GM18520 (cell line): ENCODE measurements at regions not wholly inside any gene's neighbourhood (a gene's known extent, or its start where the extent isn't known, plus 50 kb on each side); places are given as distances from the start of the nearest gene placed in this dataset.

Experiments
- ATAC-seq: cut with Tn5 transposase; IDR thresholded peaks from one replicate; pipeline ENCODE4 v1.9.1; 2021; ENCODE audit not compliant: unreplicated experiment

DNA sequence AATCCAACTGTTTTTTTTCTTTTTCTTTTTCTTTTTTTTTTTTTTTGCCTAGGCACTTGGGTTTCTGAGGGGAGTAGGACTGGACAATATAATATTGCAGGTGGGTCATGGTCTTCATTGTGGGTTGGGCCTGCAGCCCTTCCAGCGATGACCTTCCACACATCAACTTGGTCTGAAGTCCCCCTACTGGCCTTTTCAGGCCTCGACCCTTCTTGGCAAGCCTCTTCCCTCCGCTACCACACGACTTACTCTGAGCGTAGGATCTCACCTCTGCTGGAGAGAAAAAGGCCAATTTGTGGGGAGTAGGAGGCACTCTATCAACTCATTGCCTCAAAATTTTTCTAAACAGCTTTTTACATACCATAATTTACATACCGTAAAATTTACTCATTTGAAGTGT is 51.1 kb upstream of the GRIK3 start:
- ATAC-seq, result no peak

GRCh38 chr1:37089750-37090149 is 55.4 kb upstream of the GRIK3 start:
- ATAC-seq, result no peak

DNA sequence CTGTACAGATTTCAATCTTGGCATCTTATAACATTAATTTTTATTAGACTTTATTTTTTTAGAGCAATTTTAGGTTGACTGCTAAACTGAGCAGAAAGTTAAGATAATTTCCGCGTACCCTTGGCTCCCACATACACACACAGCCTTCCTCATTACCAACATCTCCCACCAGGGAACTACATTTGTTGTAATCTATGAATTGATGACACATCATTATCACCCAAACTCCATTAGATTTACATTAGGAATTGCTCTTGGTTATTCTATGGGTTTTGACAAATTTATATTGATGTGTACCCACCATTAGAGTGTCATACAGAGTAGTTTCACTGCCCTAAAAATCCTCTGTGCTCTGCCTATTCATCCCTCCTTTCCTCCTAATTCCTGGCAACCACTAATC is 56.4 kb upstream of the GRIK3 start:
- ATAC-seq, result no peak

DNA sequence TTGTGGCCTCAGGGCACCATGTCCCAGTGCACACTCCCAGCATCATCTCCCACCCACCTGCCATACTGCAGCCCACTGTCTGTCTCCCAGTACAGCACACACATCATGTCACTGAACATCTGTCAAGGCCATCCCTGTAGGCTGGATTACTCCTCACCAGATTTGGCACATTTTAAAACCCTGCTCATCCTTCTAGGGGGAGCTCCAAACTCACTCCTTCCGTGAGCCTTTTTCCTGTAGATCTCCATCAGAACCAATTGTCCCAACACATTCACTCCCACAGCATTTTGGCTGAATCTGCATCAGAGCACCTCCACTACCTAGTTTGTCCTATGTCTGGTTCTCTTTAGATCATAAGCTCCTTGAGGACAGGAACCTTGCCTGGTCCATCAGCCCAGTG is 58.6 kb upstream of the GRIK3 start:
- ATAC-seq, result no peak

DNA sequence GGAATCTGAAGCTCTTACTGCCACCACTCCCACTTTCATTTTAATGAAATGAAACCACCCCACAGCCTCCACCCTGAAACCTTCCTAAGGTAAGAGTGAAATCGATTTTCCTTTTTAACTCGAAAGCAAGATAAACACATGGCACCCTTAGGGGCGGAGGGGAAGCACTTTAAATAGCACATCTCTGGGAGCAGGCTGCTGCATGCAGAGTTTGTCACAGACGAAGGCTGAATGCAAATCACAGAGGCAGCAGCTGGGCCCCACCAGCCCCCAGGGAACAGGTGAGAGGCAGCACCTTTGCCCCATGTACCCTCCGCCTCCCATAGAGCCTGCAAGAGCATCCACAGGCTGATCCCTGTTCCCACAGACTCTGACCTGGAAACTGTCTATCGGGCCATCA is 60.0 kb upstream of the GRIK3 start:
- no peak for ATAC-seq

DNA sequence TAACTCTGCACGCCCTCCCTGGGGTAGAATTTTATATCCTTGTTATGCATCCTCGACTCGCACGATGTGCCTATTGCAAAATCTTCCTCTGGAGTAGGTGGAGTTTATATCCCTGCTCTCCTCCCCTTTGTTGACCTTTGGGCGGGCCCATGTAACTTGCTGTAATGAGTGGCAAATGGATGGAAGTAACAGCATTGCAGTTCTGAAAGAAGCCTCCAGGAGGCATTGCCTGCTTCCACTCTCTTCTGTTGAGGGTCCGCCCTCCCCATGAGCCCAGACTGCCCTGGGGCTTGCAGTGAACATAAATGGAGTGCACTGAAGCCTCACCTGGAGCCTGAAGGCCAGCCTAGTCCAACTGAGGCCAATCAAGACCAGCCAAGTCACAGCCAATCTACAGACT is 62.2 kb upstream of the GRIK3 start:
- no peak for ATAC-seq

- ATAC-seq, result no peak
Measured at GRCh38 chr1:37097731-37098130, 63.4 kb upstream of the GRIK3 start.

DNA sequence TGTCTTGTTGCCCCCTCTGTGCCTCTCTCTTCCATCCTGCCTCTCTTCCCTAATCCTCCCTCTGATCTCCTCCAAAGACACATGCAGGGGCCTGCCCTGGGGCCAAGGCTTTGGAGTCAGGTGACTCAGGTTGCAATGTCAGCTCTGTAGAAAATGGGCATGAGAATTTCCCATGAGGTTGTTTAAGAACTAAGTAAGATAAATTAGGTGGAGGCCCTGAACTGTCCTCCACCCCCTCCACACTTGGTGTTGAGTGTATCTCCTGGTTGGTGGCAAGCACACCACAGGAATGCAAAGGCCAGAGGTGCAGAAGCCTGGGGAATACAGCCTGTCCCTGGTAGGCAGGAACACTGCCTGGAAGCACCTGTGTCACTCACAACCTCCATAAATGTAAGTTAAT is 63.9 kb upstream of the GRIK3 start:
- ATAC-seq, result no peak

DNA sequence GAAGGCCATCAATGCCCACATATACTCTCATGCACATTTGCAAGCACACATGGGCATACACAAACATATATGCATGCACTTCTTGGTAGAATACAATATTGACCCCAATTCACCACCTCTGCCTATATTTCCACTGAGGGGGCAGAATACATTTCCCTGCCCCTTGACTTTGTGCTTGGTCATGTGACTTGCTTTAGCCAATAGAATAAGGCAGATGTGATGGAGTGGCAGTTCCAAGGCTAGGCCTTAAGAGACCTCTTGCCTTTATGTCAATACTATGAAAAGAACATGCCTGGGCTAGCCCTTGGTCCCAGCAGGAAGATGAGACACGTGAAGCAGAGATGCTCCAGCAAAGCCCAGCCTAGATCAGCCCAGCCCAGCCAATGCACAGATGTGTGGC is 66.0 kb upstream of the GRIK3 start:
- ATAC-seq, result no peak

GRCh38 chr1:37102656-37103382 is 68.5 kb upstream of the GRIK3 start:
- no peak for ATAC-seq

DNA sequence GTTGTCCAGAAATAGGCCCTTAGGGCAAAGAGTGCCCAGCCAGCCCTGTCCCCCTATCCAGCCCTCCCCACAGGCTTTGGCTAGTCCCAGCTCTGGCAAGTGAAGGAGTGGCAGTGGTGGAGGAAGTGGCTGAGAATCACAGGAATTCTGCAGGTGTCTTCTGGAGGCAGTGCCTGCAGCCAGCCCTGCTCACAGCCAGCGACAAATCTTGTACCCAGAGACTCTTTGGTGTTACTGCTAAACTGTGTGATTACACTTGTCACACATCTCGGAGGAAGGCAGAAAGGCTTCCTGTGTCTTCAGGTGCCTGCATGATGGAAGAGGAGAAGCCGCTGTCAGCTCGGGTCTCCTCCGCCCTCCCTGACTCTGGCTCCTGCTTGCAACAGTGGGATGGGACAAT is 71.6 kb upstream of the GRIK3 start:
- no peak for ATAC-seq

- ATAC-seq, result no peak
Measured at GRCh38 chr1:37107153-37107907, 73.0 kb upstream of the GRIK3 start.

DNA sequence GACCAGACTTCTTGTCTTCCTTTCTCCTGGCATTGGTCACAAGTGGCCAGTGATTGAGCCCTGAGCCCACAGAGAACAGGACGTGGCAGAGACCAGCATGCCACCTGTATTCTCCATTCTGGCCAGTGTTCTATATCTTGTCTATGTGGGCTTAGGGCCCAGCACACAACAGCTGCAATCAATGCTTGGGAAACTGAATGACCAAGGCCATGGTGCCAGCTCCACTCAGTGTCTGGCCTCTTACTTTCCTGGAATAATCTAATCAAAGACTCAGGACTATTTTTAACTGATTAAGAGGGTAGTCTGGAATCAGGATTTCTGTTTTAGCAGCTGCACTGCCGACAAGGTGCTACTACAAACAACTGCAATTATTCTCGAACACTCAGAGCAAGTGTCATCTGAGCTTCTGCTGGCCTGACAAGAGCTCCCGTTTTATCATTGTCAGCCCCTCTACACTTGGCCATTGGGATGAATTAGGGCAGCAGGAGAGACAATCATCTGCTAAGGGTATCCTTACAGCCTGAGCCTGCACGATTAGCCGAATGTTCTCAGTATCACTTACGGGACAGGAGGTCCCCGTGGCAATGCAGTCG is 74.4 kb upstream of the GRIK3 start:
- no peak for ATAC-seq

- ATAC-seq, result no peak
Measured at GRCh38 chr1:37112430-37112829, 78.1 kb upstream of the GRIK3 start.

DNA sequence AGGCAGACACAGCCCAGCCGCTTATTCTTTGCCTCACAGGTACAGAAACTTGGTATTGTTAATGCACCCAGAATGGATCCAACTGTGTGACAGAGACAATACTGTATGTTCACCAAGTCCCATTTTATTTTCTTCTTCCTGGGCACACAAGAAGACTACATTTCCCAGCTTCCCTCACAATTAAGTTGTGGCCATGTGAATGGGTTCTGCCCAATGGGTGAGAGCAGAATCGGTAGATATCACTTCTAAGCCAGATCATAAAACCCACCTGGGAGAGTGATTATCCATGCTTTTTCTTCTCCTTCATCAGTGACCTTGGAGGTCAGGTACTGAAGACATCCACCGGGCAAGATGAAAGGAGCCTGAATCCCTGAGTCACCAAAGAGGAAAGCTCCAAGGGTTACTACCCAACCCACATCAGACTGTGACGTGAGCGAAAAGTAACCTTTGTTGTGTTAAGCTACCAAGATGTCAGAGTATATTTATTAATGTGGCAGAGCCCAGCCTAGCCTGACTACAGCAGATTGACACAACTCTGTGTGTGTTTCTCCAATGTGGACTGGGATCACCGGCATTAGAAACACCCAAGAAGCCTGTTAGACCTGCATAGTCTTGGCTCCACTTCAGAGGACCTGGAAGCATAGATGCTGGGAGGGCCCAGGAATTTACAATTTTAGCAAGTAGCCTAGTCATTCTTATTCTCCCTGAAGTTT is 79.1 kb upstream of the GRIK3 start:
- no peak for ATAC-seq

DNA sequence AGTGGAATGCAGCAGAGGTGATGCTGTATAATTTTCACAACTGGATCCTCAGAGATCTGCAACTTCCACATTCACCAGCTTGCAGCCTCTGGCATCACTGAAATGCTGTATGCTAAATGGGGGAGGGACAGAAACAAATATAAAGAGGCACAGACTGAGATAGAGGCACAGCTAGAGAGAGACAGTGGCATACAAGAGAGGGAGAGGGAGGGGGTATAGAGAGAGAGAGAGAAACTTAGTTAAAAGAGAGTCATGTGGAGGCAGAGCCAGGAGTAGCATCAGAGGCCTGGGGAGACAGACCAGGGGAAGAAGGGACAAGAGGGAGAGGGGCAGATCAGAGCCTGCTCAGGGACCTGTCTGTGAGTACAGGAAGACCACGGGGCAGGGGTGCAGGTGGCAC is 84.5 kb upstream of the GRIK3 start:
- ATAC-seq, result no peak

- ATAC-seq, result no peak
Measured at GRCh38 chr1:37120279-37120678, 86.0 kb upstream of the GRIK3 start.

DNA sequence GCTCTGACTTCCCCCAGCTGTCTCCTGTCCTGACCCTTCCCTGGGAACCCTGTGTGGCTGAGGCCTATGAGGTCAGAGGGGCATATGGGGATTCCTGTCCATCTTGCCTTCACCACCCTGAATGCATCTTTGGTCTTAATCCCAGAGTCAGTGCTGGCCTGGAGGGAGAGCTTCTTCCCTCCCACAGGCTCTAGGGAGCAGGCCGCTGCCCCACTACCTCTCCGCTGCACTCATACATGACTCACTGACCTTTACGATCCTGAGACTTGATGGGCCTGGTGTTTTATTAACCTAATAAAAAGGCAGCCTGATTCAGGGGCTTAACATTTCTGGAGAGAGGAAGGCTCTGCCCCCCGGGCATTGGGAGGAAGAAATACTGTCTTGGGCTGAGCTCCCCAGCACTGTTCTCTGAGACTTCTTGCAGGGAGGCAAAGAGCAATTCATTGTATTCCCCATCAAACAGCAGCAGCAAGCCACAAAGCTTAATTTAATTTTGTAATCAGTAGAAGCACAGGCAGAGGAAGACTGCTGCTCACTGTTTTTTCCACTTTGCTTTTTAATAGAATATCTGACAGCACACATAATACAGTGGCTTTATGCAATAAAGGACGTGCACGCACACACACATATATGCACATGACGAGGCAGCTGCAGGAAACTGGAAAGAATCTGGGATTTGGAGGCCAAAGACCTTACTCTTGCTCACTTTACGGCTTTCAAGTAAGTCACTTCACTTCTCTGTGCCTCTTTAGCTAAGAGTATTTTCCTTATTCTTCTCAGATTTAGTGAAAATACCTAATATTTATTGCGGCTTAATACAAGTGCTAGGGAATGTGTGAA is 89.2 kb upstream of the GRIK3 start:
- no peak for ATAC-seq

- no peak for ATAC-seq
Measured at GRCh38 chr1:37124501-37124900, 90.2 kb upstream of the GRIK3 start.

DNA sequence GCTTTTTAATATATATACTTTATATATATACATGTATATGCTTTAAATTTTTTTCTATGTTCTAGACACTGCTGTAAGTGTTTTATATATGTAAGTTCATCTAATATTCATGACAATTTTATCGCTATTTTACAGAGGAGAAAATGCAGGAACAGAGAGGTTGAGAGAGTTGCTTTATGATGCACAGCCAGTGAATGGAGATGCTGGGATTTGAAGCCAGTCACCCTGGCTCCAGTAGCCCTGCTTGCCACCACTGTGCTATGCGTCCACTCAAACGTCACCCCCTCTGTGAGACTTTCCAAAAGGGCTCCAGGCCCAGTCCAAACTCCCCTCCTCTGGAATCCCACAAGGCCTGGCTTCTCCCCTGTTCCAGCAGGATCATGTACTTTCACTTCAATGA is 91.0 kb upstream of the GRIK3 start:
- ATAC-seq, result no peak

DNA sequence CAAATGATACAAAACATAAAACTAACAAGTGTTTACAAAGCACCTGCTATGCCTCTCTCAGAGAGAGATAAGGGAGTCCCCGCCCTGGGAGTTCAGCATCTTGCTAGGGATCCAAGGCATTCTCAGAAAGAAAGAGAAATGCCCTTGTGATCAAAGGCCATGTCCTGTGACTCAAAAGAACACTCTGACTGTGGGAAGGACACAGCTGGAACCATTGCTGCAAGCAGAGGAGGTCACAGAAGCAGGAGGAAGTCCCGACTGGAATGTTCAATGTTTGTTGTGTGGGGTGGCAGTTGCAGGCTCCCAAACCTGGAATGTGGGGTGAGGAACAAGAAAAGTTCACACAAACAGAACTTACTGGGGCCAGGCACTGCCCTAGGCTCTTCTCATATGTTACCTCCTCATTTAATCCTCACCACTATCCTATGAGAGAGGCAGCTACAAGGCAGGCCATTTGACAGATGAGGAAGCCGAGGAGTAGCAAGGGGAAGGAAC is 93.0 kb upstream of the GRIK3 start:
- no peak for ATAC-seq
